GM13977 (cell line): ENCODE measurements at regions not wholly inside any gene's neighbourhood (a gene's known extent, or its start where the extent isn't known, plus 50 kb on each side); places are given as distances from the start of the nearest gene placed in this dataset.

Experiments used
- DNase-seq: peaks from one replicate; pipeline ENCODE4 v3.0.0; 2012; ENCODE audit warnings: low spot score
- in situ Hi-C: fragments of 300-500 bp; cut with MboI; formaldehyde crosslinking; loops from one replicate; pipeline ENCODE4 v1.12.0; 2022; ENCODE audit warnings: low sequenced_read_pairs, low pct_unique_long_range_greater_than_20kb, mixed read lengths, inconsistent platforms; ENCODE audit not compliant: unreplicated experiment
- TF ChIP-seq, protein P1 (sequence below): IDR thresholded peaks from 2 replicates; pipeline ENCODE4 v1.5.1; 2012; ENCODE audit warnings: mild to moderate bottlenecking, control low read depth; ENCODE audit not compliant: insufficient read depth; ENCODE audit errors: extremely low read depth, missing control alignments

- TF ChIP-seq, protein P1, sequence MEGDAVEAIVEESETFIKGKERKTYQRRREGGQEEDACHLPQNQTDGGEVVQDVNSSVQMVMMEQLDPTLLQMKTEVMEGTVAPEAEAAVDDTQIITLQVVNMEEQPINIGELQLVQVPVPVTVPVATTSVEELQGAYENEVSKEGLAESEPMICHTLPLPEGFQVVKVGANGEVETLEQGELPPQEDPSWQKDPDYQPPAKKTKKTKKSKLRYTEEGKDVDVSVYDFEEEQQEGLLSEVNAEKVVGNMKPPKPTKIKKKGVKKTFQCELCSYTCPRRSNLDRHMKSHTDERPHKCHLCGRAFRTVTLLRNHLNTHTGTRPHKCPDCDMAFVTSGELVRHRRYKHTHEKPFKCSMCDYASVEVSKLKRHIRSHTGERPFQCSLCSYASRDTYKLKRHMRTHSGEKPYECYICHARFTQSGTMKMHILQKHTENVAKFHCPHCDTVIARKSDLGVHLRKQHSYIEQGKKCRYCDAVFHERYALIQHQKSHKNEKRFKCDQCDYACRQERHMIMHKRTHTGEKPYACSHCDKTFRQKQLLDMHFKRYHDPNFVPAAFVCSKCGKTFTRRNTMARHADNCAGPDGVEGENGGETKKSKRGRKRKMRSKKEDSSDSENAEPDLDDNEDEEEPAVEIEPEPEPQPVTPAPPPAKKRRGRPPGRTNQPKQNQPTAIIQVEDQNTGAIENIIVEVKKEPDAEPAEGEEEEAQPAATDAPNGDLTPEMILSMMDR: no peak
- DNase-seq: no peak
- in situ Hi-C loops: no loop called here
Measured at GRCh38 chr2:23207871-23208270, 177.1 kb upstream of the KLHL29 start.

GRCh38 chr2:23208339-23208738 lies 176.6 kb upstream of the KLHL29 start:
- TF ChIP-seq, protein P1: no peak
- in situ Hi-C loops: no loop called here
- no peak for DNase-seq

GRCh38 chr2:23209059-23209458 lies 175.9 kb upstream of the KLHL29 start:
- in situ Hi-C loops: no loop called here
- DNase-seq: no peak
- TF ChIP-seq, protein P1: no peak

DNA sequence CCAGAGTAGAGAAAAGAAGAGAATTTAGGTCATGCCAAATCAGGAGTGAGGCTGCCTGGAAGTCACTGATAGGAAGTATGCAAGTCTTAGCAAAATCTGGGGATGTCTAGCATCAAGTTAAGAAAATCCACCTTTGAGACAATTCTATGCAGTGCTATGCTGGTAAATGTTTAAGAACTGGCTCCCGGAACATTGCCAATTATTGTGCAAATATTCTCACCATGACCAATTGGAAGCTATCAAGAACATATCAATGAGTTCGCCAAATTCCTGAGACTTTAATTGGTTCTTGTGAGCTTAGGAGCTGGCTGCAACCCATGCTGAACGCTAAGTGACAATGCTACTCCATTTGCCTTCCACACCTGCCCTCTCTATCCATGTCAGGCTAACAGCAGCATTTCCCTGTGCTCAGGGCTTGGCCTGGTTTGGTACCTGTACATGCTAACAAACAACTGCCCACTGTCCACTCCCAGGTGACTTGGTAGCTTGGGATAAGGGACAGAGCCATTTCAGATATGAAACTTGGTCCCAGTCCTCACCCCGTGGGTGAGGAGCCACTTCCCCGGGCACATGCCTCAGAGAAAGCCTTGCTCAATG lies 172.9 kb upstream of the KLHL29 start:
- DNase-seq: no peak
- TF ChIP-seq, protein P1: no peak
- in situ Hi-C loops: no loop called here

DNA sequence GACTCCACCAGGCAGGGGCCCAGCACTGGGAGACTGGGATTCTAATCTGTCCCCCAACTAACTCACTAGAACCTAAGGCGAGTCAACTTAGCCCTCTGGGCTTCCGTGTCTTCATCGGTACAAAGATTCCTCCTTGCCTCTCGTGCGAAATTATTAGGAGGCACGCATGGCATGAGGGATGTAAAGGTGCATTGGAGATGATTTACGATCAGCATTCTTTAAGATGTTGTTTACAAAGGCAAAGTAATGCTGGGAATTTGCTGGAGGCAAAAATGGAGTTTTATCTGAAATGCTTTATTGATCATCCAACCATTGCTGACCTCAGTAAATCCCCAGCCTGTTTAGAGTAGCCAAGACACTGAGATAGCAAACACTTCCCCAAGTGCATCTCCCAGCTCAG lies 171.8 kb upstream of the KLHL29 start:
- in situ Hi-C loops: no loop called here

GRCh38 chr2:23215016-23215415 lies 170.0 kb upstream of the KLHL29 start:
- TF ChIP-seq, protein P1: no peak
- no peak for DNase-seq
- in situ Hi-C loops: no loop called here

More for the DNA sequence above, 171.8 kb upstream of the KLHL29 start:
- TF ChIP-seq, protein P1: no peak
- DNase-seq: no peak

DNA sequence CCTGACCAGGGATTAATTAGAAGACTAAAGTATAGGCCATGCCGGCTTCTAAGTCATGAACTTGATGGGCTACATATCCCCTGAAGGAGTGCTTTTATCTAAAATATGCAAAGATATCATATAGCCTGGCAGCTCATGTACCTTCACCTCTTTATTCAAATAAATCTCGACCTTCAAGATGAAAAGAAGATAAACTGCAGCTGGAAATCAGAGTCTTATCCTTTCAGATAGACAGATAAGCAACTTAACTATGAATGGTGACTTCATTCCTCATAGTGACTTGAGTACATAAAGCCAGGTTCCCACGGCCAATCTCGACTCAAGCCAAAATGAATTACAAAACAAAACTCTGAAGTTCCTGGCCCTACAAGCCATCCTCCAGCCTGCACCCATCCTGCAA lies 165.3 kb upstream of the KLHL29 start:
- TF ChIP-seq, protein P1: no peak
- in situ Hi-C loops: no loop called here
- DNase-seq: no peak
